ENCODE measurements at regions not wholly inside any gene's neighbourhood (a gene's known extent, or its start where the extent isn't known, plus 50 kb on each side); places are given as distances from the start of the nearest gene placed in this dataset.

GRCh38 chr3:74003734-74004133, 379.0 kb upstream of the PDZRN3 start:
- TF ChIP-seq CTCF (IDR thresholded peaks at IDR 0.05) (no peak), MAX (CRISPR knock-in tag; IDR thresholded peaks at IDR 0.05) (no peak), HMGA2 (CRISPR knock-in tag; IDR thresholded peaks at IDR 0.05) (no peak), PRRX2 (CRISPR knock-in tag; IDR thresholded peaks at IDR 0.05) (no peak), ZNF281 (CRISPR knock-in tag; IDR thresholded peaks at IDR 0.05) (no peak), FOXJ3 (CRISPR knock-in tag; IDR thresholded peaks at IDR 0.05; ENCODE audit: borderline replicate concordance) (no peak)
